OCI-LY1 (cell line): ENCODE measurements at regions not wholly inside any gene's neighbourhood (a gene's known extent, or its start where the extent isn't known, plus 50 kb on each side); places are given as distances from the start of the nearest gene placed in this dataset.

ENCODE experiments used
- CTCF ChIP-seq: fragments of 200-600 bp; sonication (generic), shearing (Covaris generic); IDR thresholded peaks from 2 replicates; pipeline ENCODE4 v1.5.1; 2017; ENCODE audit warnings: mild to moderate bottlenecking, antibody characterized with exemption, low read length, moderate library complexity, mixed read lengths
- EZH2 ChIP-seq: fragments of 200-600 bp; sonication (generic), shearing (Covaris generic); IDR thresholded peaks from 2 replicates; pipeline ENCODE4 v1.8.0; 2017; ENCODE audit warnings: borderline replicate concordance, mixed run types, mild to moderate bottlenecking, antibody characterized with exemption, low read length, moderate library complexity, mixed read lengths

GRCh38 chr5:84637662-84638375 is 253.1 kb upstream of the EDIL3 start:
- TF ChIP-seq CTCF (no peak), EZH2 (no peak)
